Kidney (tissue), 13 donors: ENCODE measurements at regions not wholly inside any gene's neighbourhood (a gene's known extent, or its start where the extent isn't known, plus 50 kb on each side); places are given as distances from the start of the nearest gene placed in this dataset.

Experiments used
- DNase-seq, 5 donors: peaks; one replicate each; pipeline ENCODE4 v3.0.0-alpha.2; 2013 to 2020
- FAIRE-seq: peaks from 2 replicates; lab custom pipeline; 2012; peaks lifted over from hg19 to GRCh38; lab: Jason Lieb, UNC
- H3K27ac ChIP-seq, 2 donors: one replicate each; pipeline ENCODE4 v1.7.0; 2013; ENCODE audit warnings: low read depth in 2 of 2, low read length in 2 of 2, inconsistent platforms in 1 of 2
- H3K27me3 ChIP-seq: one replicate; pipeline ENCODE4 v1.7.1; 2013; ENCODE audit warnings: low read length, inconsistent platforms; ENCODE audit not compliant: control insufficient read depth, insufficient read depth
- H3K36me3 ChIP-seq, 3 donors: one replicate each; pipeline versions ENCODE4 v1.7.0 to v1.7.1; 2013; ENCODE audit warnings: low read length in 3 of 3, control low read depth in 1 of 3, inconsistent platforms in 1 of 3; ENCODE audit not compliant: insufficient read depth in 3 of 3, control insufficient read depth in 2 of 3
- H3K4me1 ChIP-seq, 3 donors: one replicate each; pipeline versions ENCODE4 v1.7.0 to v1.7.1; 2013; ENCODE audit warnings: low read length in 3 of 3, inconsistent platforms in 1 of 3, low read depth in 1 of 3; ENCODE audit not compliant: control insufficient read depth in 2 of 3, insufficient read depth in 2 of 3
- H3K4me3 ChIP-seq, 3 donors: one replicate each; pipeline versions ENCODE4 v1.7.0 to v1.8.1; 2013; ENCODE audit warnings: low read length in 3 of 3, control low read depth in 1 of 3, inconsistent platforms in 1 of 3
- H3K9ac ChIP-seq, 3 donors: one replicate each; pipeline versions ENCODE4 v1.7.0 to v1.7.1; 2013; ENCODE audit warnings: low read length in 3 of 3, control low read depth in 1 of 3, inconsistent platforms in 1 of 3
- H3K9me3 ChIP-seq, 3 donors: one replicate each; pipeline versions ENCODE4 v1.7.0 to v1.7.1; 2013; ENCODE audit warnings: low read length in 3 of 3, control low read depth in 1 of 3, inconsistent platforms in 1 of 3; ENCODE audit not compliant: control insufficient read depth in 2 of 3, insufficient read depth in 1 of 3
- intact Hi-C: fragments of 100-400 bp; cut with DNase I; formaldehyde crosslinking; loops from one replicate; pipeline ENCODE4 v1.11.1; 2022
- TF ChIP-seq, protein P1 (sequence below): IDR thresholded peaks from 3 replicates; pipeline ENCODE4 v1.5.1; 2012; ENCODE audit warnings: mild to moderate bottlenecking, moderate library complexity, borderline replicate concordance; ENCODE audit not compliant: insufficient read depth; ENCODE audit errors: extremely low read depth
- donor health status: control.
- donor health status: control.
- donor health status: control.
- donor health status: control.
- donor health status: control.
- donor health status: DM: yes; HTN: yes; CAD: no.
- donor health status: Normal renal cell carcinoma (clear cell type).

DNA sequence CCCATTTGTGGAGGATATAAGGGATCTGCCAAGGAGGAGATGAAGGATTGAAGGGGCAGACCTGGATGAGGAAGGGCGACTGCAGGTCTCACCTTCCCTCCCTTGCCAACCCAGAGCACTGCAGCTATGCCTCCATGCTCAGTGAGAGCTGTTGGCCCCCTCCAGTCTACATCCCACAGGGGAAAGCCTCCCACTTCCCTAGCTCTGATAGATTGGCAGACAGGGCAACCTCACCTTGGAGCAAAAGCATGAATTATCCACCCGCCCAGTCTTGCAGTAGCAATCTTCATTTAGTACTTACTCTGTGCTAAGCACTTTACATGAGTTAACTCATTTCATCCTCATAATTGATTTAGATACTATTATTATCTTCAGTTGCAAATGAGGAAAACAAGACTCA, 70.4 kb upstream of the SMNDC1 start:
- H3K27me3 ChIP-seq, result no peaks in the 10 kb centered on the region
- FAIRE-seq (no peak), DNase-seq (no peak)
- TF ChIP-seq, protein P1, sequence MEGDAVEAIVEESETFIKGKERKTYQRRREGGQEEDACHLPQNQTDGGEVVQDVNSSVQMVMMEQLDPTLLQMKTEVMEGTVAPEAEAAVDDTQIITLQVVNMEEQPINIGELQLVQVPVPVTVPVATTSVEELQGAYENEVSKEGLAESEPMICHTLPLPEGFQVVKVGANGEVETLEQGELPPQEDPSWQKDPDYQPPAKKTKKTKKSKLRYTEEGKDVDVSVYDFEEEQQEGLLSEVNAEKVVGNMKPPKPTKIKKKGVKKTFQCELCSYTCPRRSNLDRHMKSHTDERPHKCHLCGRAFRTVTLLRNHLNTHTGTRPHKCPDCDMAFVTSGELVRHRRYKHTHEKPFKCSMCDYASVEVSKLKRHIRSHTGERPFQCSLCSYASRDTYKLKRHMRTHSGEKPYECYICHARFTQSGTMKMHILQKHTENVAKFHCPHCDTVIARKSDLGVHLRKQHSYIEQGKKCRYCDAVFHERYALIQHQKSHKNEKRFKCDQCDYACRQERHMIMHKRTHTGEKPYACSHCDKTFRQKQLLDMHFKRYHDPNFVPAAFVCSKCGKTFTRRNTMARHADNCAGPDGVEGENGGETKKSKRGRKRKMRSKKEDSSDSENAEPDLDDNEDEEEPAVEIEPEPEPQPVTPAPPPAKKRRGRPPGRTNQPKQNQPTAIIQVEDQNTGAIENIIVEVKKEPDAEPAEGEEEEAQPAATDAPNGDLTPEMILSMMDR, result no peak
- peaks cover 0 to 2% (median 0%) of the 10 kb centered on the region in 3 donors for H3K4me1 ChIP-seq
- H3K27ac ChIP-seq, result no peak overlapping the region
- no peaks in the 10 kb centered on the region for H3K9me3 ChIP-seq
- intact Hi-C loops, result no loop called here
- no peaks in the 10 kb centered on the region for H3K36me3 ChIP-seq
- H3K9ac ChIP-seq, result no peak overlapping the region
- no peak overlapping the region for H3K4me3 ChIP-seq

DNA sequence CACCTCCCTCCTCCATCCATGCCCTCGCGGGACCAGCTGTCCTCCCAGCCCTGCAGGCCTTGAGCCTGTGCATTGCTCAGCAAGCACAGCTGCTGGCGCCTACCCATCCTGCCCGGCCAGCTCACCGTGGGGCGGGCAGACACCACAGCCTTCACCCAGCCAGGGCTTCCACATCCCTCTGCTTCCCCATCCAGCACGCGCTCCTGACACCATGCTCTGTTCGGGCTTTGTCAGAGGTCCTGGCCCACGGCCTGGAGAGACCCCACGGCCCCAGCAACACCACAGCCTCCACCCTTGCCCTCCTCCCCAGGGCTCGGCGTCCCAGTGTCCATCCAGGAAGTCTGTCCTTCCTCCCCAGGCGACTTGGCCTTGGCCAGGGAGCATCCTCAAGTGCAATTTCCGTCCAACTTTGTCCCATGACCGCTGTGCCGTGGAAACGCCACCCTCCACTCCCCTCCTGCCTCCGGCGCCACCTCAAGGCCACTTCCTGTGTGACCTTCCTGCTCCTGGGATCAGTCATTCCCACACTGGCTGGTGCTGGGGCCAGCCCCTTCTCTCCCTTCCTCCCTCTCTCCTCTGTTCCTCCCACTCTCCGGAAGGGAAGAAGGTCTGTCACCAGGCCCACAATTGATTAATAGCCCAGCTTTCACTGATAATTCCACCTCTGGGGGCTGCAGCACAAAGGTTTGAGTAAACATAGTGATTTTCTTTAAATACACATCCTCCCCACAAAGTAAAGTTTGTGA, 71.5 kb upstream of the SMNDC1 start:
- intact Hi-C loops, result no loop called here

DNA sequence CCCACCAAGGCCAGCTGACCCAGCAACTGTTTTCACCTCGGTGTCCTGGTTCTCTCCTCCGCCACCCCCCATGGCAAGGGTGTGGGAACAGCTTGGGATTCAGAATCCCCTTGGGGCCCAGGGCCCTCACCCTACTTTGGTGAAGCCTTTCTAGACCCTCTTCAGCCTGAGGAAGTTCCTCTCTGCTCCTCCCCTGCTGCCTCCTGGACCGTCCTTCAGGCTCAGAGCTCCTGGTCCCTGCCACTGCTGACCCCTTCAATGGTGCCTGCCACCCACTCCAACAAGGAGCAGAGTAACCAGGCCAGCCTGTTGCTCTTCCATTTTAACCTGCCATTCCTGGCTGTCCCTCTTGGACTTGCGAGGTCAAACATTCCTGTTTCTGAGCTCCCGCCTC, 72.0 kb upstream of the SMNDC1 start:
- Histone ChIP-seq H3K36me3 (no peaks in the 10 kb centered on the region), H3K4me1 (peaks cover 0 to 2% (median 0%) of the 10 kb centered on the region in 3 donors), H3K9ac (no peak overlapping the region), H3K9me3 (no peaks in the 10 kb centered on the region), H3K4me3 (no peak overlapping the region), H3K27me3 (no peaks in the 10 kb centered on the region), H3K27ac (peak overlapping the region; percentile 23 to 76)
- TF ChIP-seq, protein P1, result no peak
- intact Hi-C loops, result no loop called here
- FAIRE-seq, result no peak
- DNase-seq, result no peak

More for the DNA sequence above, 71.5 kb upstream of the SMNDC1 start:
- no peak overlapping the region for H3K4me3 ChIP-seq
- H3K36me3 ChIP-seq, result no peaks in the 10 kb centered on the region
- TF ChIP-seq, protein P1, result no peak
- peak in 4 of 5 donors; percentile 63 to 82 (median 72) for DNase-seq
- H3K9ac ChIP-seq, result no peak overlapping the region
- FAIRE-seq, result no peak
- H3K9me3 ChIP-seq, result no peaks in the 10 kb centered on the region
- no peaks in the 10 kb centered on the region for H3K27me3 ChIP-seq
- H3K27ac ChIP-seq, result peak overlapping the region; percentile 23 to 76
- H3K4me1 ChIP-seq, result peaks cover 0 to 2% (median 0%) of the 10 kb centered on the region in 3 donors
